ENCODE measurements at regions not wholly inside any gene's neighbourhood (a gene's known extent, or its start where the extent isn't known, plus 50 kb on each side); places are given as distances from the start of the nearest gene placed in this dataset.

DNA sequence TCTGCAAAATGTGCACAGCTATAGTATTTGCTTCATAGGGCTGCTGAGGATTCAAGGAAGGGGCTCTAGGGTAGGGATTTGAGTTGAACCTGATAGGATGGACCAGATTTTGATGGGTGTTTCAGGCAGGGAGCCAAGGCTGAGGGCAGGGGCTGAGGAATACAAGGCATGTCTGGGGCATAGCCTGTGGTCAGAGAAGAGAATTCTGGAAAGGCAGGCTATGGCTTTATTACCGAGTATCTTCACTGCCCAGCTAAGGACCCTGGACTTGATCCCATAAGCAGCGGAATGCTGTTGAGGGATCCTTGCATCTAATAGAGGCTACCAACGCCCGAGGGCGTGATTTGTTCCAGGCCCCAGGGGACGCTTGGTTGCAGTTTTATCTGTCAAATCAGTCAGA is 193.0 kb upstream of the TLE3 start:
- no peak for DNase-seq (ENCODE audit: low read depth in 2 of 2, low spot score in 1 of 2)

DNA sequence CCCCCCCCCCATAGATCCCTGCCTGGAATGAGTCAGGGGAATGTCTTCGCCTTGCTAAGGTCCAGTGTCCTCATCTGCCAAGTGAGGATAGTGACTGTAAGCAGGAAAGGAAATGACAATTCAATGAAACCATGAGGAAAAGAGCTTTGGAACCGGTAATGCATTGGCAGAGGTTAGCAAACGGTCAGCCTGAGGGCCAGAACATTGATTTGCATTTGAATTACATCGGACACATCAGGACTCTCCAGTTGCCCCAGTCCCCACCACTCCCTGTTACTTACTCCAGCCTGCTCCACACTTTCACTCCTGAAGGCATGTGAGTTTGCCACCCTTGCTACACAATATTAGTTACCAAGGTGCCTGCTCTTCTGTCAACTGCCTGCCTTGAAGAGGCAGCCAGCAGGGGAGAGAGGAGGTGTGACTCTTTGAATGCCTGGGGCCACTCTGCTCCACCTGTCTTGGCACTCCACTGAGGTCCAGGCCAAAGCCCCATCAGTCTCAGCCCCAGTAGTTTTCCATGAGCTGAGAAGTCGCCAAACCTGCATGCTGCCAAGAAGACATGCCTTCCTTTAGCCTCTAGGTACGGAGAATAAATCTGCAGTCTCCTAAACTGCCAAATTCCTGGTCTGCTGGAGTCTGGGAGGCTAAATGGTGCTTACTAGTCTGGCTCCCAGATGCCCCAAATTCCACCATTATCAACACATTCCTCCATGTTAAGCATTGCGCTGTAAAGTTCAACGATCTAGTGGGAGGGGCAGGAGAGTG is 191.7 kb upstream of the TLE3 start:
- no peak for DNase-seq (ENCODE audit: low read depth in 2 of 2, low spot score in 1 of 2)

DNA sequence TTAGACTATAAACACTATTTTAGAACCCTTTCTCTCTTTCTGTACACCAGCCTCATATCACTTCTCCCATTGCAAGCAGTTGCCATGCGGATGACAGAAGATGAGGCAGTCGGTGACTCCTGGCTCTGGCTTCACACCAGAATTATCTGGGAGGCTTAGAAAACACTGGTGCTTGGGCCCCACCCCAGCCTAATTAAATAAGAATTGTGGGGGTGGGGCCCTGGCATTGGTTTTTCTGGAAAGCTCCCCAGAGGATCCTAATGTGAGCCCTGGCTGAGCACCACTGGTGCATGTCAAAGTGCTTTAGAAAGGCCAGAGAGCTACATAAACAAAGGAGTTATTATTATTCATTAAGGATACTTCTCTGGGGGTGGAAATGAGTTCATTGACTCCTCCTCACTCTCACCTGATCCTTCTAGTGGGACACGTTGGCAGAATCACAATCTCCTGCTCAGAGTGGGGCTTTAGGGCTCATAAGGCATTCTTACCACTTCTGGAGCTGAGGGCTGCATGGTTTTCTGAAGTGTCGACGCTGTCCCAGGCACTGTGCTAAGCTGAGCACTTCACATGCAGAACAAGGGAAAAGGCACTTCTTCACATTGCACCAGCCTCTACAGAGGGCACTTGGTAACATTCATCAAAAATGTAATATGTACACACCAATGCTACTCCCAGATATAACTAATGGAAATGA is 188.5 kb upstream of the TLE3 start:
- no peak for DNase-seq (ENCODE audit: low read depth in 2 of 2, low spot score in 1 of 2)

DNA sequence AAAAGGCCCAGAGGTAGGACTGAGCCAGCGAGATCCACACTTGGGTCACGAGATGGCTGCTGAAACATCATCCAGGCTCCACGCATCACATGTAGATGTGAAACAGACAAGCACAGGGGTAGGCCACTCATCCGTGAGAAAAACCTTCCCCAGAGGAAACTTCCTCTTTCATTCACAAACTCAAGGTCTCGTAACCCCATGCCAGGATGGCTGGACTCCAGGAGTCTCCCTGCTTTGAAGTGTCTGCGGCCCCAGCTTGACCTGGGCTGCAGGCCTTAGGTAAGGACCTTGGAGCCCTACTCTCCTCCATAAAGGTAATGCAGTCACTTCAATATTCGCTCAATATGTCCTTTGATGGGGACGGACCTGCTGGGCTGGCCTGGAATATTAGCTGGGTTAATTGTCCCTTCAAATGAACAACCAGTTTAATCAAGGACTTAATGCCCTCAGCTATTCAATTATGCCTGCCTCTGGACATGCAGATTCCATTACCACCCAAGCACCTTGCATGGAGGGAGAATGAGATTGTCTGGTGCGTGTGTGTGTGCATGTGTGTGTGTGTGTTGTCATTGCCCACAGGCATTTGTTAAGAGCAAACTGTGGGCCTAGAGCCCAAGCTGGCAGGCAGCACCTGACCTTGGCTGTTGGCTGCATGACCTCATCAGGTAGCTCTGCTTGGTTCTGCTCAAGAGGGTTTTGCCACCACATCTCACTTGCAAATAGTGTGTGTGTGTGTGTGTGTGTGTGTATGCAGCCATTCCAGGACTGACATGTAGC is 186.9 kb upstream of the TLE3 start:
- no peak for DNase-seq (ENCODE audit: low read depth in 2 of 2, low spot score in 1 of 2)

DNA sequence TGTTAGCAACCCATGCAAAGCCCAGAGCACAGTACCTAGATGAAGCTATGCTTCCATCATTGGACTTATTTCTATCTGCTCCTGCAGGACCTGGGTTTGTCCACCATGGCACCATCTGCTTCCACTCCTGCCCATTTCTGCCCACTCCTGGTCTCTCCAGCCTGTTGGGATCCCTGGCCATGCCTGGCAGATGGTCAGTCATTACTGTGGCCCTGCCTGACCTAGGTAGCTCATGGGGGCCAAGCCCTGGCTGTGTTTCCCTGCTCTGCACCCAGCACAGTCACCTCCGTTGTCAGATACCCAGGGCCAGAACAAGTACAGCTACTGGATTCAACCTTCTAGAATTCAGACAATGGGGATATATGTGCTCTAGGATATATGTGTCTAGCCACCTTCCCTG is 185.8 kb upstream of the TLE3 start:
- DNase-seq (ENCODE audit: low read depth in 2 of 2, low spot score in 1 of 2), result no peak

DNA sequence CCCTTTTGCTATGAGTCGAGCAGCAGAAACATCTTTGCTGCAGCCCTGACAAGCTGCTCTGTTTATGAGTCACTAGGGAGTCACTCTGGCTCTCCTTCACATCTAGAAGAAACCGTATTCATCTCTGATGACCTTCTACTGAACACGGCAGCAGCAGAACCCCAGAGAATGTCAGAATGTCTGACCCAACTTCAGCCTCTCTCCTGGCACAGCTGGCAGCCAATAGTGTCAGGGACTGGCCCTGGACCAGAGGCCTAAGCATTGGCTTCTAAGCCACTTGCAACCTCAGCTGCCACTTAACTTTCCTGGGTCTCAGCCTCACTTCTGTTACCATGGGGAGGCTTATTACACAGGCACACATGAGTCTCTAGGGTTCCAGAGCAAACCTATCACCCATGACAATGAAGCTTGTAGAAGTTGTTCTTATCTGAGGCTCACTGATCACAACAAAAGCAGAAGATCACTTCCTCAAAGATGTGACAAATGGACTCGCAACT is 184.1 kb upstream of the TLE3 start:
- no peak for DNase-seq (ENCODE audit: low read depth in 2 of 2, low spot score in 1 of 2)

DNA sequence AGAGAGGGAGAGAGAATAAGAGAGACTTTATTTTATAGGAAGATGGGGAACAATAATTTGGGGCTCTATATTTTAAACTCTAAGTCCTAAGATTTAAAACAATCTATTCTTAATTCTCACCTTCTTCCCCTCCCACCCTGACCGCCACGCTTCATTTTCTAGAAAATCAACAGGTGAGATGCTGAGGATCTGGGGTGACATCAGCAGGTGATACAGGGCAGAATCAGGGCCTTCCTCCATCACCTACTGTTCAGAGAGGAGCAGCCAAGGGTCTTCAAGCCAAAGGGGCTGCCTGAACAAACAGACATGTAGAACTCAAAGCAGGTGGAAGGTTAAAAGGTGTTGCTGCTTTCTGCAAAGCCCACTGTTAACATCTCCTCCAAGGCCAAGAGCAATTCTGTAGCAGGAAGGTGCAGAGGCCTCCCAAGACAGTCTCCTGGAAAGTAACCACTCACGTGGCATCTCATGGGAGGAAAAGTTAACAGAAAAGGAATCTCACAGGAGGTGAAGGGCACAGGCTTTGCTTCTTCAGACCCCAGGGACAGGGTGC is 183.6 kb upstream of the TLE3 start:
- DNase-seq (ENCODE audit: low read depth in 2 of 2, low spot score in 1 of 2), result no peak

DNA sequence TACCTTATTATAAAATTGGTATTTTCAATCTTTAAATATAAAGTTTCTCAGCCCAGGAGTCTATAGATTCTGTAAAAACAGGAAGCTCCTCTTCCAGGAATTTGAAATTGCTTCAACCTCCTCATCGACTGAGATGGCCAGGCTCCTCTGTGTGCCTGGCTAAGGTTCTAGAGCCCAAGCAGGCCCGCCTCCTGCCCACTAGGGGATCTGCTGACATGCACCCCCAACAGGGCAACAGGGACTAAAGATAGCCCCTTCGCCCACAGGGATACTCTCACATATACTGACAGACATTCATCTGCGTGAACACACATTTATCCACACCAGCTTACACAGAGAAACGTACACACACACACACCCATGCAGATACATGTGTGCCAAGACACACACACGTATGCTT is 183.1 kb upstream of the TLE3 start:
- DNase-seq (ENCODE audit: low read depth in 2 of 2, low spot score in 1 of 2), result no peak

DNA sequence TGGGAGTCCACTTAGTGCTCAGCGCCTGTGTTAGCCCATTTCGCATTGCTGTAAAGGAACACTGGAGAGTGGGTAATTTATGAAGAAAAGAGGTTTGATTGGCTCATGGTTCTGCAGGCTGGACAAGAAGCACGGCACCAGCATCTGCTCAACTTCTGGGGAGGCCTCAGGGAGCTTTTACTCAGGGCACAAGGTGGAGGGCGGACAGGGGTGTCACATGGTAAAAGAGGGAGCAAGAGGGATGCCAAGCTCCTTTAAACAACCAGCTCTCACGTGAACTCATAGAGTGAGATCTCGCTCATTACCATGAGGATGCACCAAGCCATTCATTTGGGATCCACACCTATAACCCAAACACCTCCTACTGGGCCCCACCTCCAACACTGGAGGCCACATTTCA is 181.4 kb upstream of the TLE3 start:
- no peak for DNase-seq (ENCODE audit: low read depth in 2 of 2, low spot score in 1 of 2)

DNA sequence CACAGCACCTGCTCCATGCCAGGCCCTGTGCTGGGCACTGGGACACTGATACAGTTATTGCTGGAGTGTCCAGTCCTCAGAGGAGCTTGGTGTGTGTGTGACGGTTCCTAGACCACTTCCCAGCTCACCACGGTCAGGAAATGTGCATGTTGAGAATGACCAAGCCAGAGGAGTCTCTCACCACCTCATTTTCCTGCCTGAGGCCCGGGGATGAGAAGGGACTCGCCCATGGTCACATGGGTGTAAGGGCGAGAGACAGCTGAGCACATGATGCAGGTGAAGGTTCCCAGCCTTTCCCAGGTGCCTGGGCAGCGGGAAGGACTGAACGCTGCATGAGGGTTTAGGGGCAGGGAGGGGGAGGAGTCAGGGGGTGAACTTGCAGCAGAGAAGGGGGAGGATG is 180.9 kb upstream of the TLE3 start:
- DNase-seq (ENCODE audit: low read depth in 2 of 2, low spot score in 1 of 2), result no peak

DNA sequence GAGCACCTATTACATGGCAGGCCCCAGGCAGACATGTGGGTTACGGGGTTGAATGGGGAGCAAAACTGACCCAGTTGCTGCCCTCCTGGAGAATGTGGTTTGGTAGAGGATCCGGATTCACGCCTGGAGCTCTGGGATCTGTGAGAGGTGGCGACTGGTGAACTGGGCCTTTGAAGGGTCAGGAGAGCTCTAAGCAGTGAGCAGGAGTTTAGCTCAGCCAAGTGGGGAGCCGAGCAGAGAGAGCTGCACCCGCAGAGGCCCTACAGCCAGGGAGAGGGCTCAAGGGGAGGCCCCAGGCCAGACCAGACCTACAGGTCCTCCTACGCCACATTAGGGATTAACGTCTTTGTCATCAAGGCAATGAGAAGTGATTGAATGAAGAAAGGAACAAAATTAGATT is 179.8 kb upstream of the TLE3 start:
- DNase-seq (ENCODE audit: low read depth in 2 of 2, low spot score in 1 of 2), result no peak

DNA sequence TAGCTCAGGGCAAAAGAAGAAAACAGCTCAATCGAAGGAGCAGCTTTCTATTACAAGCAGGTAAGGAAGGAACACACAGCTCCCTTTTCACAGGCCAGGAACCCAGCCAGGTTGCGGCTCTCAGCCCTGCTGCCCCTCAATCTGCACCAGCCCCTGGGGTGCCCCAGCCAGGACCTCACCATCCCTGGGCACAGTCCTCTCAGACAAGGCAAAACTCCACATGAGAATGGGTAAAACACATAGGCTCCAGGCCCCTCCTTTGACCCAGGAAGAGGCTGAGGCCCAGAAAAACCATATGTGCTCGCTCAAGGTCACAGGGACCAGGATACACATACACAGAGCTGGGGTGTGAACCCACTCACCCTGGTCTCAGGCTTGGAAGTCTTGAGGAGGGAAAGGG is 178.7 kb upstream of the TLE3 start:
- no peak for DNase-seq (ENCODE audit: low read depth in 2 of 2, low spot score in 1 of 2)

DNA sequence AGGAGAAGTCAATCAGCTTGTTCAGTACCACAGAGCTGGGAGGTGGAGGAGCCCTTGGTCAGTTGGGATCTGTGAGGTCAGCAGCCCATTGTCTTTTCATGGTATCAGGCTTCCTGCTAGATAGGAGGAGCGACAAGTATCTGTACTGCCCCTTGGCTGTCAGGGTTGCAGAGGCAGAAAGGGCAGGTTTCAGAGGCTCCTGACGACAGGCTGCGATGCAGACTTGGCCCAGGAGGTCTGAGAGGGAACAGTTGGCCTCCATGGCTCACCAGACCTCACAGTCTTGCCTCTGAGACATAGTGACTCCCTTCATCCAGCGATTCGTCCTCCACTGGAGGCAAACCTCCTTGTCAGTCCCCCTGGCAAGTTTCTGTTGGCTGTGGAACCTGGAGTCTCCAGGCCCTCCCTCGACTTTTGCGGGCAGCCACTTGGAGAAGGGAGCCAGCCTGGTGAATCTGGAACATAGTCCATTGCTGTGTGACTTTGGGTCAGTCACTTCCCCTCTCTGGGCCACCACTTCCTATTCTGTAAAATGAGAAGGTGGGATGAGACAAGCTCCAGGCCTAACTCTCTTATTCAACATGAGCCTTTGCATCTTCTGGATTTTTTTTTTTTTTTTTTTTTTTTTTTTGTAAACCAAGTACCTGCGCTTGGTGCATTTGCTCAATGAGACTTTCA is 177.9 kb upstream of the TLE3 start:
- no peak for DNase-seq (ENCODE audit: low read depth in 2 of 2, low spot score in 1 of 2)

DNA sequence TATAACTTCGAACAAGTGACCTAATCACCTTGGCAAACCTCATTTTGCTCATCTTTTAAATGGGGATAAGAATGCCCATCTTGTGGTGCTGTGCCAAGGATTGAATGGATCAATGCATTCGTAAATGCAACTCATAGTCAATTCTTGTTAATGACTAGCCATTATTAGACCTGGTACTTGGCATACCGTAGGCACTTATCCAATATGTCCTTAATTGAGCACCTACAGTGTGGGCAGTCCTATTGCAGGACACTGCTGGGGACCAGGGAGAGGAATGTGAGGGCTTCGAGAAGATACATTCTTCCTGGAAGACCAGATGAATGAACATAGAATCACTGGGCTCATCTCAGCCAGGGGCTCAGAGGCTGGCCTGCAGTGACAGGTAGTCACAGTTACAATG is 177.2 kb upstream of the TLE3 start:
- no peak for DNase-seq (ENCODE audit: low read depth in 2 of 2, low spot score in 1 of 2)

DNA sequence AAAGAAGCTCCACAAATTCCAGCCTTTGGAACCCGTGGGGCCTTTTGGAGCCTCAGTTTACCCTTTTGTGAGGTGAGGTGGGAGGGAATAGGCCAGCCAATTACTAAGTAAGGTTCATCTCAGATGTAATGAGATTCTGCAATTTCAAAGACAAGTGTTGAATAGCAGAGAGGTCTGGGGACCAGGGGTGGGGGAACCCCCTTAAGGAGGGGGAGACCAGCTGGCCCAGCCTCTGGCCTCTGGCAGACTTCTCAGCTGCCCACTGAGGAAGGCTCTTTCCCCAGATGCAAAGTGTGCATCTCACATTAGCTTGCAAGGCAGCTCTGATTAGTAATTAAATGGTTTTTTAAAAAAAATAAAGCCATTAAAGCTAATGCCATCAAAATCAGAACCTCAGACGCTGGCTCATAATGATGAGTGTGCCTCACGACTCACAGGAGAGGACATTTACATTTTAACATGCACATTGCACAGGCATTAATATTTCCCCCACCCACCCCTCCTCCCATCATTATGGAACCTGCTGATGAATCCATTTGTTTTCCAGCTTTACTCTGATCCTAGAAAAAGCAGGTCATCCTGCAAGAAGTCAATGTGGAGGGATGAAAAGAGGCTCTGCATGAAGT is 176.7 kb upstream of the TLE3 start:
- DNase-seq (ENCODE audit: low read depth in 2 of 2, low spot score in 1 of 2), result no peak

DNA sequence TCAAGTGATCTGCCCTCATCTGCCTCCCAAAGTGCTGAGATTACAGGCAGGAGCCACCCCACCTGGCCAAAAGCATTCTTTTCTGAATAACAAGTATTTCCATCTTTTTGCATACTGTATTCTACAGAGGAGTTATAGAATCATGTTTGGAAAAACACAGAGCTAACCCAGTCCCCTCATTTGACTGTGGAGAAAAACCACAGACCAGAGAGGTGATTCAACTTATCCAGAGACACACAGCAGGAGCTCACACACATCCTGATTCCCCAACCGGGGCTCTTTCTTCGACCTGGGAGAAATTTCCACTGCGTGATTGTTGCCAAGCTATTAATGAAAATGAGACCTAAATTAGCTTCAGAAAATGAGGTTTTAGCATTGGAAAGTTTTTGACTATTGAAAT is 176.1 kb upstream of the TLE3 start:
- DNase-seq (ENCODE audit: low read depth in 2 of 2, low spot score in 1 of 2), result no peak

DNA sequence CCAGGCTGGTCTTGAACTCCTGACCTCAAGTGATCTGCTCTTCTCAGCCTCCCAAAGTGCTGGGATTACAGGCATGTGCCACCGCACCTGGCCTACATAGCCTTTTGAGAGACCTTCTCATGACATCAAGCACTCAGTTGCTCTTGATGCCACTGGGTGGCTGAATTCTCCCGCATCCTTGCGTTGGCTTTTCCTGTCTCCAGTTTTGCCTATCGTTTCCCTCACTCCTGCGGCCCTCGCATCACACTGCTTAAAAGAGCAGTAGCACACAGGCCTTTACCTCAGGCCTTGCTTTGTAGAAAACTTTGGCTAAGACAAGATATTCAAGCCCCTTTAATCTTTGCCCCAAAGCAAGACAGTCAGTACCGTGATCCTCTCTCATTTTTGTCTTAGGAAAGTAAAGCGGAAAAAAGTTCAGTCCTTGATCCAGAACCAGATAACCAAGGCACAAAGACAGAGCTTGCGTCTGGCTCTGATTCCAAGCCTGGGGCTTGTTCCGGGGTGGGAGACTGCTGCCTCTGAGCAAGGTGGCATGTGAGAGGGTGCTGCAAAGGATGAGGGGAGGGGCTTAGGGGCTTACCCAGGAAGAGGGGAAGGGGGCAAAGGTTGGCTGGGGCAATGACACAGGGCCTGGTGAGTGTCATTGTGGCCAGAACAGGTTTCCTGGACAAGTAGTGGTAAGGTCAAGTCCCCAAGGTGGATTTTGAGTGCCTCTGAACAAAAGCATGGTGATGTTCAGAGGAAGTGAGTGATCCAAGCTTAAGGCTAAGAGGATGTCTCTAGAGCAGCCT is 175.0 kb upstream of the TLE3 start:
- no peak for DNase-seq (ENCODE audit: low read depth in 2 of 2, low spot score in 1 of 2)

DNA sequence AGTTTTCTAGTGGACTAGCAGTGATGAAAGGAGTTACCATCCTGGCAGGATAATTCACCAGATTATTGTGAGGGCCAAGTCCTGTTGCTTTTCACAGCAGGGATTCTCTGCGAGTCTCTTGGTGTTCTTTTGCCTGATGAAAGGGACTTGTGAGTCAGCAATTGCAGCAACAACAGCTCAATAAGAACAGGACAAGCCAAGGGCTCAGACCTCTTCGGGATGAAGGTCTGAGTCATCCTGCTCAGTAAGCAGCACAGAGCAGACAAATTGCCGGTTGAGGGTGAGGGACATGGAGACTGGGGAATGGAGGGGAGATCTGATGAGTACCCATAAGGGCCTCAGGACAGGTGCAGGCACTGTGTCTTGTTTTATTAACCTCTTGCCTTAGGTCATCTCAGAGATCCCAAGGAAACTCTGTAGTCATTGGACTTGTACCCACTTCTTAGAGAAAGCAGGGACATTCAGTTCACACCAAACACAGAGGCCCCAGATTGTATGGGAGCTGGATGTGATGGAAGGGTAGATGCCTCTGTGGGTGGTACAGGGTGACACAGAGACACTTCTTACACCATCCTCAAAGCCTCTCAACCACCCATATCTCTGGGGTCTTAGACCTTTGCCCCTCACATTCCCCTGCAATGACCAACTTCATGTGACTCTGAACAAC is 173.8 kb upstream of the TLE3 start:
- DNase-seq (ENCODE audit: low read depth in 2 of 2, low spot score in 1 of 2), result no peak

DNA sequence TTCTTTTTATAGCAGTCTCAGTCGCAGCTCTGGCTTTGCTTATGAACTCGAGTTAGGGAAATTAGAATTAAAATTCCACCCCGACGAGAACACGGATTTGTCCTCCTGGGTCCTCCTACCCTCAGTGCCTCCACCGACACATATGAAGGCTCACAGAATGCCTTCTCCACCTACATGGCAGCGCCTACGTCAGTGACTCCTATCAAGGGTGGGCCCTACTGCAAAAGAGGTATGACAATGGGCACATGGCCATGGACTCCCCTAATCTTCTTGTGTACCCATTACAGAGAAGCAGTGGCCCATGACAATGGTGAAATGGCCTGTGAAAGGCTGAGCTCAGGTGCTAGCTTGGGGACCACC is 173.0 kb upstream of the TLE3 start:
- DNase-seq (ENCODE audit: low read depth in 2 of 2, low spot score in 1 of 2), result no peak

All from stimulated activated CD8-positive, alpha-beta memory T cell treated with anti-CD3 and anti-CD28 coated beads, Interleukin-4, amount 100 ng/mL, for 1 hour (primary cell).